MM.1S (cell line): ENCODE measurements at regions not wholly inside any gene's neighbourhood (a gene's known extent, or its start where the extent isn't known, plus 50 kb on each side); places are given as distances from the start of the nearest gene placed in this dataset.

ENCODE experiments used
- CTCF ChIP-seq: fragments of 300-600 bp; sonication (generic); IDR thresholded peaks from 2 replicates; pipeline ENCODE4 v1.5.1; 2016; ENCODE audit warnings: antibody characterized with exemption, low read length, mixed read lengths
- EZH2phosphoT487 ChIP-seq: fragments of 300-600 bp; sonication (generic); IDR thresholded peaks from 2 replicates; pipeline ENCODE4 v1.6.1; 2018; ENCODE audit warnings: antibody characterized with exemption, low read length

GRCh38 chr5:133845271-133845670 is 123.2 kb downstream of the C5orf15 start:
- TF ChIP-seq CTCF = no peak
- TF ChIP-seq EZH2phosphoT487 = no peak
